ENCODE measurements at regions not wholly inside any gene's neighbourhood (a gene's known extent, or its start where the extent isn't known, plus 50 kb on each side); places are given as distances from the start of the nearest gene placed in this dataset.

- H3K27ac ChIP-seq (replicated peaks in 1 of 4) = no peak overlapping the region
- WGBS = 83% methylated on average over 17 of the region's 17 CpGs
- peaks cover 0 to 13% (median 0%) of the 10 kb centered on the region in 4 donors for H3K27me3 ChIP-seq
- no peaks in the 10 kb centered on the region for H3K36me3 ChIP-seq
- H3K4me1 ChIP-seq = no peaks in the 10 kb centered on the region
- H3K4me3 ChIP-seq = no peak overlapping the region
- TF ChIP-seq POLR2AphosphoS5 (IDR thresholded peaks at IDR 0.05) (no peak), POLR2A (IDR thresholded peaks at IDR 0.05; ENCODE audit: low read depth) (no peak), EP300 (IDR thresholded peaks at IDR 0.05) (no peak)
- TF ChIP-seq, protein P1, sequence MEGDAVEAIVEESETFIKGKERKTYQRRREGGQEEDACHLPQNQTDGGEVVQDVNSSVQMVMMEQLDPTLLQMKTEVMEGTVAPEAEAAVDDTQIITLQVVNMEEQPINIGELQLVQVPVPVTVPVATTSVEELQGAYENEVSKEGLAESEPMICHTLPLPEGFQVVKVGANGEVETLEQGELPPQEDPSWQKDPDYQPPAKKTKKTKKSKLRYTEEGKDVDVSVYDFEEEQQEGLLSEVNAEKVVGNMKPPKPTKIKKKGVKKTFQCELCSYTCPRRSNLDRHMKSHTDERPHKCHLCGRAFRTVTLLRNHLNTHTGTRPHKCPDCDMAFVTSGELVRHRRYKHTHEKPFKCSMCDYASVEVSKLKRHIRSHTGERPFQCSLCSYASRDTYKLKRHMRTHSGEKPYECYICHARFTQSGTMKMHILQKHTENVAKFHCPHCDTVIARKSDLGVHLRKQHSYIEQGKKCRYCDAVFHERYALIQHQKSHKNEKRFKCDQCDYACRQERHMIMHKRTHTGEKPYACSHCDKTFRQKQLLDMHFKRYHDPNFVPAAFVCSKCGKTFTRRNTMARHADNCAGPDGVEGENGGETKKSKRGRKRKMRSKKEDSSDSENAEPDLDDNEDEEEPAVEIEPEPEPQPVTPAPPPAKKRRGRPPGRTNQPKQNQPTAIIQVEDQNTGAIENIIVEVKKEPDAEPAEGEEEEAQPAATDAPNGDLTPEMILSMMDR (IDR thresholded peaks at IDR 0.05) = peak in 1 of 3 experiments; percentile 16
- no peak for DNase-seq (ENCODE audit: extremely low spot score)
- intact Hi-C loops (cut with DNase I) = no loop called here
- no peaks in the 10 kb centered on the region for H3K9me3 ChIP-seq
Observed at GRCh38 chr11:119491753-119492510, 69.0 kb upstream of the THY1 start.

- Histone ChIP-seq H3K27ac (replicated peaks in 1 of 4) (no peak overlapping the region), H3K9me3 (no peaks in the 10 kb centered on the region), H3K36me3 (no peaks in the 10 kb centered on the region), H3K4me1 (no peaks in the 10 kb centered on the region), H3K27me3 (peaks cover 0 to 7% (median 0%) of the 10 kb centered on the region in 4 donors), H3K4me3 (no peak overlapping the region)
- DNase-seq (ENCODE audit: extremely low spot score) = no peak
- 92% methylated on average over 23 of the region's 24 CpGs for WGBS
- TF ChIP-seq, protein P1 (IDR thresholded peaks at IDR 0.05) = no peak
- no peak for TF ChIP-seq POLR2AphosphoS5 (IDR thresholded peaks at IDR 0.05)
- no peak for TF ChIP-seq POLR2A (IDR thresholded peaks at IDR 0.05; ENCODE audit: low read depth)
- TF ChIP-seq EP300 (IDR thresholded peaks at IDR 0.05) = no peak
- intact Hi-C loops (cut with DNase I) = no loop called here
Observed at GRCh38 chr11:119490253-119491006, 67.5 kb upstream of the THY1 start.

- Histone ChIP-seq H3K36me3 (no peaks in the 10 kb centered on the region), H3K4me1 (no peaks in the 10 kb centered on the region), H3K4me3 (no peak overlapping the region), H3K27ac (replicated peaks in 1 of 4) (no peak overlapping the region), H3K9me3 (no peaks in the 10 kb centered on the region), H3K27me3 (peaks cover 0 to 7% (median 0%) of the 10 kb centered on the region in 4 donors)
- TF ChIP-seq EP300 (IDR thresholded peaks at IDR 0.05) (no peak), POLR2A (IDR thresholded peaks at IDR 0.05; ENCODE audit: low read depth) (no peak), POLR2AphosphoS5 (IDR thresholded peaks at IDR 0.05) (no peak)
- TF ChIP-seq, protein P1 (IDR thresholded peaks at IDR 0.05) = no peak
- WGBS = 72% methylated on average over 3 of the region's 3 CpGs
- no peak for DNase-seq (ENCODE audit: extremely low spot score)
- intact Hi-C loops (cut with DNase I) = loop anchor here (10.0 kb wide), 1 partner anchor 176 kb away; no protein-coding TSS in a partner anchor
Observed at GRCh38 chr11:119489087-119489486, 66.1 kb upstream of the THY1 start.

- no peak for DNase-seq (ENCODE audit: extremely low spot score)
- WGBS = 85% methylated on average over 8 of the region's 9 CpGs
- TF ChIP-seq POLR2A (IDR thresholded peaks at IDR 0.05; ENCODE audit: low read depth) (no peak), POLR2AphosphoS5 (IDR thresholded peaks at IDR 0.05) (no peak), EP300 (IDR thresholded peaks at IDR 0.05) (no peak)
- TF ChIP-seq, protein P1 (IDR thresholded peaks at IDR 0.05) = no peak
- Histone ChIP-seq H3K36me3 (no peaks in the 10 kb centered on the region), H3K27ac (replicated peaks in 1 of 4) (no peak overlapping the region), H3K4me3 (no peak overlapping the region), H3K9me3 (no peaks in the 10 kb centered on the region), H3K27me3 (peaks cover 0 to 7% (median 0%) of the 10 kb centered on the region in 4 donors), H3K4me1 (no peaks in the 10 kb centered on the region)
- intact Hi-C loops (cut with DNase I) = loop anchor here (10.0 kb wide), 1 partner anchor 176 kb away; no protein-coding TSS in a partner anchor
Observed at GRCh38 chr11:119488256-119488995, 65.5 kb upstream of the THY1 start.
